WTC11 (cell line): ENCODE measurements at regions not wholly inside any gene's neighbourhood (a gene's known extent, or its start where the extent isn't known, plus 50 kb on each side); places are given as distances from the start of the nearest gene placed in this dataset.

ENCODE experiments used
- ATAC-seq: fragments of 200-7000 bp; cut with Tn5 transposase; 2 replicates; pipeline ENCODE4 v1.10.0; 2021; ENCODE audit warnings: mild to moderate bottlenecking, moderate library complexity
- CTCF ChIA-PET: fragments of 300-600 bp; sonication (Branson Sonifier 250); formaldehyde crosslinking; loops from one replicate; lab custom pipeline; 2021; ENCODE audit warnings: antibody characterized with exemption; lab: Charles Lee
- POLR2A ChIA-PET: fragments of 350-600 bp; sonication (Branson Sonifier 250); formaldehyde crosslinking; loops from one replicate; lab custom pipeline; 2021; ENCODE audit warnings: antibody characterized with exemption; lab: Charles Lee
- DNase-seq: peaks from one replicate; pipeline ENCODE4 v3.0.0; 2021; ENCODE audit warnings: low spot score
- H3K27ac Mint-ChIP-seq: 2 replicates; pipeline ENCODE4 v1.8.0; 2021; ENCODE audit warnings: mixed read lengths
- H3K27me3 Mint-ChIP-seq: 2 replicates; pipeline ENCODE4 v1.8.0; 2021; ENCODE audit warnings: low read depth, mild to moderate bottlenecking, moderate library complexity, mixed read lengths
- H3K36me3 Mint-ChIP-seq: 2 replicates; pipeline ENCODE4 v1.8.0; 2021; ENCODE audit warnings: mixed read lengths
- H3K4me1 Mint-ChIP-seq: 2 replicates; pipeline ENCODE4 v1.8.0; 2022; ENCODE audit warnings: mixed read lengths
- H3K4me3 Mint-ChIP-seq: 2 replicates; pipeline ENCODE4 v1.8.0; 2021; ENCODE audit warnings: mild to moderate bottlenecking, moderate library complexity, mixed read lengths
- H3K9me3 Mint-ChIP-seq: 2 replicates; pipeline ENCODE4 v1.8.0; 2021; ENCODE audit warnings: mixed read lengths
- CBFB ChIP-seq: sonication (generic); formaldehyde crosslinking; IDR thresholded peaks from 2 replicates; pipeline ENCODE4 v1.8.1; 2022; ENCODE audit warnings: mild to moderate bottlenecking, low read depth, missing genetic modification reagents
- EMX1 ChIP-seq: fragments of 250-450 bp; sonication (Bioruptor Pico); IDR thresholded peaks from 2 replicates; pipeline ENCODE4 v1.8.0; 2021; ENCODE audit warnings: mild to moderate bottlenecking
- ERG ChIP-seq: fragments of 250-450 bp; sonication (Bioruptor Pico); IDR thresholded peaks from 2 replicates; pipeline ENCODE4 v1.8.0; 2021; ENCODE audit warnings: mild to moderate bottlenecking
- GABPB1 ChIP-seq: sonication (generic); formaldehyde crosslinking; IDR thresholded peaks from 2 replicates; pipeline ENCODE4 v1.8.1; 2023; ENCODE audit warnings: mild to moderate bottlenecking, missing genetic modification reagents
- MAX ChIP-seq: sonication (generic); formaldehyde crosslinking; IDR thresholded peaks from 2 replicates; pipeline ENCODE4 v1.8.0; 2022; ENCODE audit warnings: mild to moderate bottlenecking, missing genetic modification reagents
- MXD4 ChIP-seq: fragments of 250-450 bp; sonication (Bioruptor Pico); IDR thresholded peaks from 2 replicates; pipeline ENCODE4 v1.8.0; 2021; ENCODE audit warnings: mild to moderate bottlenecking, moderate library complexity, borderline replicate concordance
- NFYB ChIP-seq: sonication (generic); formaldehyde crosslinking; conservative IDR thresholded peaks from 2 replicates; pipeline ENCODE4 v1.8.0; 2022; ENCODE audit warnings: low read depth, missing genetic modification reagents
- SMAD4 ChIP-seq: sonication (generic); formaldehyde crosslinking; IDR thresholded peaks from 2 replicates; pipeline ENCODE4 v1.8.0; 2022; ENCODE audit warnings: mild to moderate bottlenecking, missing genetic modification reagents
- SOX15 ChIP-seq: fragments of 250-450 bp; sonication (Bioruptor Pico); IDR thresholded peaks from 2 replicates; pipeline ENCODE4 v1.9.0; 2021; ENCODE audit warnings: mild to moderate bottlenecking
- TEAD1 ChIP-seq: sonication (generic); formaldehyde crosslinking; IDR thresholded peaks from 2 replicates; pipeline ENCODE4 v1.8.0; 2022; ENCODE audit warnings: mild to moderate bottlenecking, missing genetic modification reagents
- TP53 ChIP-seq: sonication (generic); formaldehyde crosslinking; IDR thresholded peaks from 2 replicates; pipeline ENCODE4 v1.8.1; 2023; ENCODE audit warnings: mild to moderate bottlenecking, missing genetic modification reagents
- USF1 ChIP-seq: sonication (generic); formaldehyde crosslinking; IDR thresholded peaks from 2 replicates; pipeline ENCODE4 v1.8.0; 2022; ENCODE audit warnings: mild to moderate bottlenecking, missing genetic modification reagents
- USF2 ChIP-seq: sonication (generic); formaldehyde crosslinking; IDR thresholded peaks from 2 replicates; pipeline ENCODE4 v1.8.1; 2023; ENCODE audit warnings: mild to moderate bottlenecking, missing genetic modification reagents, moderate library complexity
- ZBTB43 ChIP-seq: sonication (generic); formaldehyde crosslinking; IDR thresholded peaks from 2 replicates; pipeline ENCODE4 v1.8.1; 2023; ENCODE audit warnings: mild to moderate bottlenecking, missing genetic modification reagents
- ZNF219 ChIP-seq: sonication (generic); formaldehyde crosslinking; IDR thresholded peaks from 2 replicates; pipeline ENCODE4 v1.8.0; 2023; ENCODE audit warnings: missing genetic modification reagents, mild to moderate bottlenecking, borderline replicate concordance
- ZNF232 ChIP-seq: sonication (generic); formaldehyde crosslinking; IDR thresholded peaks from 2 replicates; pipeline ENCODE4 v1.8.0; 2022; ENCODE audit warnings: mild to moderate bottlenecking, missing genetic modification reagents
- ZNF263 ChIP-seq: sonication (generic); formaldehyde crosslinking; IDR thresholded peaks from 2 replicates; pipeline ENCODE4 v1.8.1; 2022; ENCODE audit warnings: low read depth, mild to moderate bottlenecking, moderate library complexity, missing genetic modification reagents
- ZNF317 ChIP-seq: sonication (generic); formaldehyde crosslinking; IDR thresholded peaks from 2 replicates; pipeline ENCODE4 v1.8.1; 2023; ENCODE audit warnings: low read depth, mild to moderate bottlenecking, moderate library complexity, missing genetic modification reagents, borderline replicate concordance
- ZNF396 ChIP-seq: fragments of 250-450 bp; sonication (Bioruptor Pico); IDR thresholded peaks from 2 replicates; pipeline ENCODE4 v1.8.0; 2021; ENCODE audit warnings: mild to moderate bottlenecking, moderate library complexity, borderline replicate concordance
- TF ChIP-seq, protein P1 (sequence below): fragments of 250-450 bp; sonication (Bioruptor Pico); IDR thresholded peaks from 2 replicates; pipeline ENCODE4 v1.9.0; 2021; ENCODE audit warnings: mild to moderate bottlenecking
- TF ChIP-seq, protein P2 (sequence below): sonication (generic); formaldehyde crosslinking; IDR thresholded peaks from 2 replicates; pipeline ENCODE4 v1.8.1; 2022; ENCODE audit warnings: missing genetic modification reagents, borderline replicate concordance
- TF ChIP-seq, protein P3 (sequence below): sonication (generic); formaldehyde crosslinking; IDR thresholded peaks from 2 replicates; pipeline ENCODE4 v1.8.1; 2022; ENCODE audit warnings: mild to moderate bottlenecking, moderate library complexity, missing genetic modification reagents
- TF ChIP-seq, protein P4 (sequence below): fragments of 200-600 bp; IDR thresholded peaks from 2 replicates; pipeline ENCODE4 v1.8.0; 2022; ENCODE audit warnings: antibody characterized with exemption

DNA sequence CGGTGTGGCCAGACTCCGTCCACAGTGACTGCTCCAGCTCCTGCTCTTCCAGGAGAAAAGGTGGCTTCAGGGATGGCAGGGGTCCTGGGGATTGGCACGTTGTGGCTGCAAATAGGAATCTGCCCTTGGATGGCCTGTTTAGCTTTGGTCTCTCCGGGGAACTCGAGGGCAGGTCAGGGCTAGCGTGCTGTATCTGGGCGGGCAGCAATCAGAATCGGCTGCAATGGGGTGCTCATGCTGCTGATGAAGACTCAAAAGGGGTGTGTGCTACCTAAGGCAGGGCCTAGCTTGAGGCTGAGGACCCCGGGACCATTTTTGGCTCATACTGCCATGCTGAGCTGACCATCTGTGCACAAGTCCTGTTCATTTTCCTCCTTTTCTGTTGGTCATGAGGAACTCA is 51.3 kb downstream of the RGS12 start:
- POLR2A ChIA-PET: no interaction called here
- DNase-seq: no peak
- CTCF ChIA-PET: interaction anchor here (0.7 to 3.2 kb wide), 5 partner anchors 20 to 136 kb away, joined by 3 to 30 read pairs (median 4); no protein-coding TSS in a partner anchor
- H3K27ac Mint-ChIP-seq: no peak overlapping the region
- no peaks in the 10 kb centered on the region for H3K27me3 Mint-ChIP-seq
- TF ChIP-seq, protein P1, sequence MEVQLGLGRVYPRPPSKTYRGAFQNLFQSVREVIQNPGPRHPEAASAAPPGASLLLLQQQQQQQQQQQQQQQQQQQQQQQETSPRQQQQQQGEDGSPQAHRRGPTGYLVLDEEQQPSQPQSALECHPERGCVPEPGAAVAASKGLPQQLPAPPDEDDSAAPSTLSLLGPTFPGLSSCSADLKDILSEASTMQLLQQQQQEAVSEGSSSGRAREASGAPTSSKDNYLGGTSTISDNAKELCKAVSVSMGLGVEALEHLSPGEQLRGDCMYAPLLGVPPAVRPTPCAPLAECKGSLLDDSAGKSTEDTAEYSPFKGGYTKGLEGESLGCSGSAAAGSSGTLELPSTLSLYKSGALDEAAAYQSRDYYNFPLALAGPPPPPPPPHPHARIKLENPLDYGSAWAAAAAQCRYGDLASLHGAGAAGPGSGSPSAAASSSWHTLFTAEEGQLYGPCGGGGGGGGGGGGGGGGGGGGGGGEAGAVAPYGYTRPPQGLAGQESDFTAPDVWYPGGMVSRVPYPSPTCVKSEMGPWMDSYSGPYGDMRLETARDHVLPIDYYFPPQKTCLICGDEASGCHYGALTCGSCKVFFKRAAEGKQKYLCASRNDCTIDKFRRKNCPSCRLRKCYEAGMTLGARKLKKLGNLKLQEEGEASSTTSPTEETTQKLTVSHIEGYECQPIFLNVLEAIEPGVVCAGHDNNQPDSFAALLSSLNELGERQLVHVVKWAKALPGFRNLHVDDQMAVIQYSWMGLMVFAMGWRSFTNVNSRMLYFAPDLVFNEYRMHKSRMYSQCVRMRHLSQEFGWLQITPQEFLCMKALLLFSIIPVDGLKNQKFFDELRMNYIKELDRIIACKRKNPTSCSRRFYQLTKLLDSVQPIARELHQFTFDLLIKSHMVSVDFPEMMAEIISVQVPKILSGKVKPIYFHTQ (CRISPR knock-in tag): no peak
- TF ChIP-seq SOX15 (CRISPR knock-in tag) (no peak), SMAD4 (CRISPR knock-in tag) (no peak), CBFB (CRISPR knock-in tag) (no peak), TP53 (CRISPR knock-in tag) (no peak), ZNF396 (CRISPR knock-in tag) (no peak), EMX1 (no peak), TEAD1 (CRISPR knock-in tag) (no peak), ZNF317 (CRISPR knock-in tag) (no peak), ERG (CRISPR knock-in tag) (no peak), USF2 (CRISPR knock-in tag) (no peak), ZBTB43 (CRISPR knock-in tag) (no peak), GABPB1 (no peak), USF1 (CRISPR knock-in tag) (no peak)
- TF ChIP-seq, protein P2, sequence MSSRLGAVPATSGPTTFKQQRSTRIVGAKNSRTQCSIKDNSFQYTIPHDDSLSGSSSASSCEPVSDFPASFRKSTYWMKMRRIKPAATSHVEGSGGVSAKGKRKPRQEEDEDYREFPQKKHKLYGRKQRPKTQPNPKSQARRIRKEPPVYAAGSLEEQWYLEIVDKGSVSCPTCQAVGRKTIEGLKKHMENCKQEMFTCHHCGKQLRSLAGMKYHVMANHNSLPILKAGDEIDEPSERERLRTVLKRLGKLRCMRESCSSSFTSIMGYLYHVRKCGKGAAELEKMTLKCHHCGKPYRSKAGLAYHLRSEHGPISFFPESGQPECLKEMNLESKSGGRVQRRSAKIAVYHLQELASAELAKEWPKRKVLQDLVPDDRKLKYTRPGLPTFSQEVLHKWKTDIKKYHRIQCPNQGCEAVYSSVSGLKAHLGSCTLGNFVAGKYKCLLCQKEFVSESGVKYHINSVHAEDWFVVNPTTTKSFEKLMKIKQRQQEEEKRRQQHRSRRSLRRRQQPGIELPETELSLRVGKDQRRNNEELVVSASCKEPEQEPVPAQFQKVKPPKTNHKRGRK (CRISPR knock-in tag): no peak
- TF ChIP-seq, protein P3, sequence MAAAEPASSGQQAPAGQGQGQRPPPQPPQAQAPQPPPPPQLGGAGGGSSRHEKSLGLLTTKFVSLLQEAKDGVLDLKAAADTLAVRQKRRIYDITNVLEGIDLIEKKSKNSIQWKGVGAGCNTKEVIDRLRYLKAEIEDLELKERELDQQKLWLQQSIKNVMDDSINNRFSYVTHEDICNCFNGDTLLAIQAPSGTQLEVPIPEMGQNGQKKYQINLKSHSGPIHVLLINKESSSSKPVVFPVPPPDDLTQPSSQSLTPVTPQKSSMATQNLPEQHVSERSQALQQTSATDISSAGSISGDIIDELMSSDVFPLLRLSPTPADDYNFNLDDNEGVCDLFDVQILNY: no peak
- H3K36me3 Mint-ChIP-seq: no peaks in the 10 kb centered on the region
- H3K4me3 Mint-ChIP-seq: no peak overlapping the region
- no peaks in the 10 kb centered on the region for H3K9me3 Mint-ChIP-seq
- peaks cover 28% of the 10 kb centered on the region for H3K4me1 Mint-ChIP-seq
- no peak for ATAC-seq

GRCh38 chr4:3344596-3344995 is 51.8 kb downstream of the RGS12 start:
- Mint-ChIP-seq H3K9me3 (no peaks in the 10 kb centered on the region), H3K27me3 (no peaks in the 10 kb centered on the region), H3K4me3 (no peak overlapping the region), H3K27ac (no peak overlapping the region), H3K36me3 (no peaks in the 10 kb centered on the region), H3K4me1 (peaks cover 32% of the 10 kb centered on the region)
- ATAC-seq: no peak
- ChIA-PET CTCF (interaction anchor here (0.7 to 3.2 kb wide), 9 partner anchors 11 to 170 kb away, joined by 3 to 51 read pairs (median 9); no protein-coding TSS in a partner anchor), POLR2A (no interaction called here)
- DNase-seq: no peak
- TF ChIP-seq ZNF219 (CRISPR knock-in tag) (no peak), MAX (CRISPR knock-in tag) (no peak), EMX1 (no peak), MXD4 (no peak), TP53 (CRISPR knock-in tag) (no peak), ZNF232 (CRISPR knock-in tag) (no peak), NFYB (CRISPR knock-in tag) (no peak), ZNF263 (CRISPR knock-in tag) (no peak), CBFB (CRISPR knock-in tag) (no peak)
- TF ChIP-seq, protein P4, sequence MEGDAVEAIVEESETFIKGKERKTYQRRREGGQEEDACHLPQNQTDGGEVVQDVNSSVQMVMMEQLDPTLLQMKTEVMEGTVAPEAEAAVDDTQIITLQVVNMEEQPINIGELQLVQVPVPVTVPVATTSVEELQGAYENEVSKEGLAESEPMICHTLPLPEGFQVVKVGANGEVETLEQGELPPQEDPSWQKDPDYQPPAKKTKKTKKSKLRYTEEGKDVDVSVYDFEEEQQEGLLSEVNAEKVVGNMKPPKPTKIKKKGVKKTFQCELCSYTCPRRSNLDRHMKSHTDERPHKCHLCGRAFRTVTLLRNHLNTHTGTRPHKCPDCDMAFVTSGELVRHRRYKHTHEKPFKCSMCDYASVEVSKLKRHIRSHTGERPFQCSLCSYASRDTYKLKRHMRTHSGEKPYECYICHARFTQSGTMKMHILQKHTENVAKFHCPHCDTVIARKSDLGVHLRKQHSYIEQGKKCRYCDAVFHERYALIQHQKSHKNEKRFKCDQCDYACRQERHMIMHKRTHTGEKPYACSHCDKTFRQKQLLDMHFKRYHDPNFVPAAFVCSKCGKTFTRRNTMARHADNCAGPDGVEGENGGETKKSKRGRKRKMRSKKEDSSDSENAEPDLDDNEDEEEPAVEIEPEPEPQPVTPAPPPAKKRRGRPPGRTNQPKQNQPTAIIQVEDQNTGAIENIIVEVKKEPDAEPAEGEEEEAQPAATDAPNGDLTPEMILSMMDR: no peak
